DMS153 treated with DMSO at 0.1 percent for 48 hours (cell line): ENCODE measurements at regions not wholly inside any gene's neighbourhood (a gene's known extent, or its start where the extent isn't known, plus 50 kb on each side); places are given as distances from the start of the nearest gene placed in this dataset.
"Not testable (repeated sequence)": the region's sequence is repeated elsewhere in the genome, so short reads cannot be mapped to it uniquely, and the experiment has no call there.

Experiments used
- DNase-seq: peaks from one replicate; lab custom pipeline; 2025; ENCODE audit not compliant: unreplicated experiment; lab: John Stamatoyannopoulos, UW

DNA sequence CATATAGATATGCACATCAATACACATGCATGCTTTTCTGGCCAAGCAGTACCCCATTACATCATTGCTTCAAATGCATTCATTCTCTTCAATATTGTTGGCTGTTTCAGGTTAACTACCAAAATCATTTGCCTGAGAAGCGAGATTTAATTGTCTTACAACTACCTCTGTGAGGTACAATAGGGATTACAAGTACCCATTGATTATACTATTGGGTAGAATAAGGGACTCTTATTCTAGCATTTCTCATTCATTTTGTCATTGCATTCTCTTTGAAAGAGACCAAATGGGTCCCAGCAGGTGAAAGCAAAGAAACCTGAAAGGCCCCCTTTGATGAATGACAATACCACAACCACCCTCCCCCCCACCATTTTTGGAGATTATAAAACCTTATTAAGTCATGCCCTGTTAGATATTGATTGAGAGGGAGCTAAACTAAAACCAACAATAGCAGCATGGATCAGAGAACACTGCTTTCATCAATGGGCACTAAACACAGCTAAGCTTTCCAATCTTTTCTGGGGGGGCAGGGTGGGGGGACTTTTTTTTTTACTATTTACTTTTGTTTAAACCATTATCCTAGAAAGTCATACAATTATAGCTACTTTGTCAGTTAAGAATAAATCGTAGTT, 375.0 kb upstream of the CCNH start:
- no peak for DNase-seq

GRCh38 chr5:87787086-87787485, 374.4 kb upstream of the CCNH start:
- no peak for DNase-seq

- no peak for DNase-seq
Measured at GRCh38 chr5:87786471-87786870, 373.7 kb upstream of the CCNH start.

- no peak for DNase-seq
Measured at GRCh38 chr5:87785554-87786335, 373.0 kb upstream of the CCNH start.

- no peak for DNase-seq
Measured at GRCh38 chr5:87784879-87785495, 372.3 kb upstream of the CCNH start.

GRCh38 chr5:87784311-87784710, 371.6 kb upstream of the CCNH start:
- no peak for DNase-seq

GRCh38 chr5:87782916-87783315, 370.2 kb upstream of the CCNH start:
- DNase-seq, result no peak

- DNase-seq, result no peak
Measured at GRCh38 chr5:87781976-87782375, 369.2 kb upstream of the CCNH start.

DNA sequence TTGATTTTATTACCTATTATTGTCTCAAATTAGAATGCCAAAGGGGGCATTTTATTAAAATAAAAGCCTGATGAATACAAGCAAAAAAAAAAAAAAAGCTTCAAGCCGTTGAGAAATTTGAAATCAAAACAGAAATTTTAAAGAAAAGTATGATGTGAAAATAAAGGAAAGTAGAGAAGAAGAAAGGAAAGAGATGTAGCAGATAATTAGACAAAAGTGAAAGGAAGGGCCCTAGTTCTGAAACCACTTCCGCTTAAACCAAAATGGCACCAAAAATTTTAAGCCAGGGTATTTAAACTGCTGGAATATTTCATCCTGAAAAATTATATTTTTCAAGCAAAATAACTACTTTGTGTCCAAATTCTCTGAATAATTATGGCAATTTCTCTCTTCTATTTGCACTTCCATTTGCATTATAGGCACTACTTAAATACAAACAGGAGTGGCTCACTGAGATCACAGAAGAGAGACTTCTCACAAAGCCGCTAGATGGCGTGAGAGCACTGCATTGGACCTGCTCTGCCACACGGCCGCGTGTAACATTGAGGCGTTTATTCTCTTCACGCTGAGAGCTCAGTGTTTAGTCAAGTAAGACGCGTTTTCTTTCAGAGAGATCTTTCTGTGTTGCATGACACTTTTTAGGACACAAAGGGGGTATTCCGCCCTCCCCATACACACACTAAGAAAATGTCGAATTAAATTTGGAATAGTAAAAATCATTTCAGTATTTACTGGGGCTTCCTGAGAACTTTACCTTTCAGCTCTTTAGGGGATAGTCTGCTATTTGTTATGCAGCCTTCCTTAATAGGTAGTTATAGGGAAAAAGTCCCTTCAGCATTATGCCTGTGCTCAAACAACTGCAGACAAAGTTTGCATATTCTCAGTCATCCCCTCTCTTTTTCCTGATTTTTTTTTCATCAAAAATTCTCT, 368.4 kb upstream of the CCNH start:
- DNase-seq, result peak; percentile 7

- no peak for DNase-seq
Measured at GRCh38 chr5:87778876-87779275, 366.1 kb upstream of the CCNH start.

DNA sequence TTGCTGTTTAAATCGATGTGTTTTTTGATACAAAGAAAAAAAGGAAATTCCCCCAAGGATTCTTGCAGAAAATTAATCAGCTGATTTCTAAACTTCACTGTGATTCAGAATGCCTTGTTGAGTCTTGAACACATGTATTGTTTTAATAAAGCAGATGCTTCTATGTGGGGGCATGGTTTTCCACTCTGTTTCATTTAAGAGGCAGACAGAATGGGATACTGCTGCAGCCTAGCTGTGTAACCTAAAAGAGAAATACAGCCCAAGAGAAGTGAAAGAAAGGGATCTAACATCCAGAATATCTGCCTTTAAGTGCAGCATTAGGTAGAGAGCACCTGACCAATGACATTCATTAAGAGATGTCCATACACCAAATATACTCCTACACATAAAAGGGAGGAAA, 365.1 kb upstream of the CCNH start:
- no peak for DNase-seq

- no peak for DNase-seq
Measured at GRCh38 chr5:87776785-87777184, 364.1 kb upstream of the CCNH start.

- DNase-seq, result not testable (repeated sequence)
Measured at GRCh38 chr5:87776302-87776701, 363.6 kb upstream of the CCNH start.

DNA sequence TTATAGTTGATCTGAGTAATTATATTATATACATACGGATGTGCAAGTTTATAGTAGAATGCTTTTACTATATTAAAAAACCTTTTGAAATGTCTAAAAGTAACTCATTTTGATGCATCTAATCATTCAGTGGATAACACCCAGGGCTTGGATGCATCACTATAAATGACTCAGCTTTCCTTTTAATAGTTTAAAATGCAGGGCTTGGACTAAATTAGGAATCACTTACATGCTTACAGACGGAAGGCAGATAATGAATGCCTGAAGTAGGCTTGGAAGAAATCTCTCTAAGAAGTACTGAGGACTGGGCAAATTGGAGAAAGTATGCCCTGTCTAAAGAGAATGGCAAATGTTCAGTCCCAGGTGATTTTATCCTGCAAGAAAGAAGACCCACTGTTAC, 362.5 kb upstream of the CCNH start:
- DNase-seq, result no peak

DNA sequence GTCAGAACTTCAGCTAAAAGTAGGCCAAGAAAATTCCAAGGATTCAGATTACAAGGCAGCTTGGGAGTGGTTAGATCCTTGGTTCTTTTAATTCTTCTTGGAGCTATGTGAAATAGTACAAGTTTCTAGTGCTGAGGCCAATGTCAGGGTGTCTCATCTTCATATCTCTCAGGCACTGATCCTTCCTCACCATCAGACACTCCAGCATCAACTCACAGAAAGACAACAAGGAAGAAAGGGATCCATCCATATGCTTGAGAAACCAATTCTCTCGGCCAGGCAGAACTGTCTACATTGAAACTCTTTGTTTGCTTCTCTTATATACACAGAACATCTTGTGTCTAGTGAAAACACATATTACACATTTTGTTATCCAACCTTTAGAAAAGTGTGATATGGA, 362.1 kb upstream of the CCNH start:
- no peak for DNase-seq

DNA sequence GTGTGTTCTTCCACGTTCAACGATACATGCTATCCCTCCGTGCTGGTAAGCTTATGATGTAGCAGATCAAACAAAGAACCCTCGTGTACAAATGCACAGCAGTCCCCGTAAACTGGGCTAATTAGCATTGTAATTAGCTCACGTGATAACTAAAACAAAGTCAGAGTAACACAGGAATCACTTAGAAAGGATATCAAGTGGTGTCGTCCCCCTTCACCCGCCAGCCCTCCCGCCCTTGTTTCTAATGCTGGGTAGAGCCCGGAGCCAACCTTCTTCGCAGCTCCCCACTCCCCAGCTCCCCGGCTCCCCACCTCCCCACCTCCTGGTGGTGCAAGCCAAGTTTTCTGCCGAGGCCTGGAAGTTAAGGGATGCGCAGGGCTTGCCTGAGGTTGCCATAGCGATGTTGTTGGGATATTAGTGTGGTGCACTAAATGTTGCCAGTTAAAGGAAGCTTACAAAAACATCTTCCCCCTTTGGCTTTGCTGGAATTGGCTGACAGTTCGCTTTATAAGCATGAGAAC, 357.9 kb upstream of the CCNH start:
- no peak for DNase-seq

DNA sequence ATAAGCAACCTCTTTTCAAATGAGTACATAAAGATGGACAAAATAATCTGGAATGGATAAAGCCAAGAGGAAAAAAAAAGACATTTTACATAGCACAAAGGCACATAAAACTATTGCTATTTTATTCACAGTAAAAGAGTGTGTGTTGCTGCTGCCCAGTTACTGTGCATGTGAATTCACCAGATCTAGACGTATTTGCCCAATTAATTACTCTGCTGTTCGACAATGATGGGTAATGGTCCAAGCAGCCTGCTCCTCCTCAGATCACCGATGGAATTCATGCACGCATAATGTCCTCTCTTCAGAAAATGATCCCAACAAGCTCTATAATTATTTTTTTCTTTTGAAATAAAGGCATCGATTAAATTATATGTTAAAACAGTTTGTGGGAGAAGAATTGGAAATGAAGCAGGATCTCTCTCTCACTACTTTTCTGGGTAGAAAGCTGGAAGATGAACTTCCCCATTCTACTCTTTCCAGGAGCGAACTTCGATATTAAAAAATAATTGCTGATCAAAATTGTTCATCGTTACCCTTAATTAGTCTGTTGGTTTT, 357.4 kb upstream of the CCNH start:
- DNase-seq, result no peak

DNA sequence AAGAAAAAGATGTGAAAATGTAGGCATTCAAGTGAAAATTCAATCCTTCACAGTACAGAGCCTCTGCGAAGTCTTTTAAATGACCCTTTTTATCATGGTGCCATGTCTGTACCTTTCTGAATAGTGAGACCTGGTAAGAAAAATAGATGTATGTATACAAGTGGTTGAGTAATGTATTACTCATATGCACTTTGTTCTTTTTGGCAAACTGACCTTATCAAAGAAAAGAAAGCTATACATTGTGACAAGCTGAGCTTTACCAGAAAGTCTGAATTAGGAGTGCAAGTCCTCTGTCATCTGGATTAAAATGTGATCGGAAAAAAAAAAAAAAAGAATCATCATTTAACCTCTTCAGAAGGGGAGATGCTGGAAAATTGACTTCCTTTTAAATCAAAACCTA, 356.4 kb upstream of the CCNH start:
- DNase-seq, result no peak

GRCh38 chr5:87768190-87768589, 355.5 kb upstream of the CCNH start:
- DNase-seq, result no peak

GRCh38 chr5:87765009-87765408, 352.3 kb upstream of the CCNH start:
- DNase-seq, result no peak

GRCh38 chr5:87762631-87763030, 349.9 kb upstream of the CCNH start:
- no peak for DNase-seq
